ENCODE measurements at regions not wholly inside any gene's neighbourhood (a gene's known extent, or its start where the extent isn't known, plus 50 kb on each side); places are given as distances from the start of the nearest gene placed in this dataset.

GRCh38 chr6:23027281-23027680 is 457.9 kb downstream of the HDGFL1 start:
- H3K4me3 ChIP-seq (ENCODE audit: low read depth, low read length), result no peak overlapping the region
- TF ChIP-seq CTCF (IDR thresholded peaks at IDR 0.05; ENCODE audit: borderline replicate concordance, insufficient read depth, low read depth, low read length), result no peak

DNA sequence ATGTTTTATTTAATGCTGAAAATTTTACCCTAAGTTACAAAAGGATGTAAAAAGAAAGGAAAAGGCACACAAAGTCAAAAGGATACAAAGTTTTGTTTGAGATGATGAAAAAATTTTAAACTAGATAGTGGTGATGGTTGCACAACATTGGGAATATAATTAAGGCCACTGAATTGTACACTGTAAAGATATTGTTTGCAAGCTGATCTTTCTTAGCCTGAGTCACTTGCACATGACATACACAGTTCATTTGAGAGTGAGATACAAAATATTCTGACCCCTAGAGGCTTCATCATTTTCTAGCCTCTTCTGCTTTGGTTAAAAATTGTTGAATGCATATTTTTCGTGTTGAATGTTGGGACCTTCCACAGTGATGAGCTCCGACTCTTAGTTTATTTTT is 462.6 kb downstream of the HDGFL1 start:
- H3K4me3 ChIP-seq (ENCODE audit: low read depth, low read length), result no peak overlapping the region
- no peak for TF ChIP-seq CTCF (IDR thresholded peaks at IDR 0.05; ENCODE audit: borderline replicate concordance, insufficient read depth, low read depth, low read length)

- H3K4me3 ChIP-seq (ENCODE audit: low read depth, low read length), result no peak overlapping the region
- TF ChIP-seq CTCF (IDR thresholded peaks at IDR 0.05; ENCODE audit: borderline replicate concordance, insufficient read depth, low read depth, low read length), result no peak
These were observed 465.6 kb downstream of the HDGFL1 start for GRCh38 chr6:23034926-23035325.

- H3K4me3 ChIP-seq (ENCODE audit: low read depth, low read length), result no peak overlapping the region
- no peak for TF ChIP-seq CTCF (IDR thresholded peaks at IDR 0.05; ENCODE audit: borderline replicate concordance, insufficient read depth, low read depth, low read length)
These were observed 467.1 kb downstream of the HDGFL1 start for GRCh38 chr6:23036406-23036983.

DNA sequence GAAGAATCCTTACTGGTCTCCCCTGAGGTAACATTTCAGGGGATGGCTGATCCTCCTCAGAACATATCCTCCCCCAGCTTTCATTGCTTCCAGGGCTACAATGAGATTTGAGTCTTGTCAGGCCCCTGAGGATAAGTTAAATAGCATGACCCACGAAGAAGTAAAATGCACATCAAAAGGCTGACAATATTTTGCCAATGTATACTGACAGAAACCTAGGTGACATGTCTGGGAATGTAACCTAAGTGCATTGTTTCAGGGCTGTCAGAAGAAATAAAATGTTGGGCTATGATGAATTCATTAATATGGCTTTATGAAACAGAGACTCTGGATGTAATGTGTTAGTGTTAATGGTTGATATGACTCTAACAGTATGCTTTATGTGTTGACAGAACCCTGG is 471.5 kb downstream of the HDGFL1 start:
- TF ChIP-seq CTCF (IDR thresholded peaks at IDR 0.05; ENCODE audit: borderline replicate concordance, insufficient read depth, low read depth, low read length), result no peak
- no peak overlapping the region for H3K4me3 ChIP-seq (ENCODE audit: low read depth, low read length)

DNA sequence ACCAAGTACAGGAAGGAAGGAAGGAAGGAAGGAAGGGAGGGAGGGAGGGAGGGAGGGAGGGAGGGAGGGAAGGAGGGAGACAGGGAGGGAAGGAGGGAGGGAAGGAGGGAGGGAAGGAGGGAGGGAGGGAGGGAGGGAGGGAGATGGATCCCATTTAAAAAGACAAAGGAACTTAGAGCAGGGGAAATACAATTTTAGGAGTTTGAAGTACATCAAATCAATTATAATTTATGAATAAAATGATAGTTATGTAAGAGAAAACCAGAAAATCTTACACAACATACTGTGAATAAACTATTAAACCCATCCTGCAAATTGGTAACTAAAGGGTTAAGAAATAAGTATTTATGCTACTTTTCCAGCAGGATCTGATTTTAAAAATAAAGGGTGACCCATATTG is 475.9 kb downstream of the HDGFL1 start:
- TF ChIP-seq CTCF (IDR thresholded peaks at IDR 0.05; ENCODE audit: borderline replicate concordance, insufficient read depth, low read depth, low read length), result no peak

GRCh38 chr6:23055523-23055922 is 486.2 kb downstream of the HDGFL1 start:
- no peak overlapping the region for H3K4me3 ChIP-seq (ENCODE audit: low read depth, low read length)
- no peak for TF ChIP-seq CTCF (IDR thresholded peaks at IDR 0.05; ENCODE audit: borderline replicate concordance, insufficient read depth, low read depth, low read length)

More for the DNA sequence above, 475.9 kb downstream of the HDGFL1 start:
- no peak overlapping the region for H3K4me3 ChIP-seq (ENCODE audit: low read depth, low read length)

All from GM12875 (cell line).